NCI-H2107 treated with DMSO at 0.1 percent for 48 hours (cell line): ENCODE measurements at regions not wholly inside any gene's neighbourhood (a gene's known extent, or its start where the extent isn't known, plus 50 kb on each side); places are given as distances from the start of the nearest gene placed in this dataset.
"Not testable (repeated sequence)": the region's sequence is repeated elsewhere in the genome, so short reads cannot be mapped to it uniquely, and the experiment has no call there.

Source experiments
- DNase-seq: peaks from one replicate; lab custom pipeline; 2025; ENCODE audit not compliant: unreplicated experiment; lab: John Stamatoyannopoulos, UW

DNA sequence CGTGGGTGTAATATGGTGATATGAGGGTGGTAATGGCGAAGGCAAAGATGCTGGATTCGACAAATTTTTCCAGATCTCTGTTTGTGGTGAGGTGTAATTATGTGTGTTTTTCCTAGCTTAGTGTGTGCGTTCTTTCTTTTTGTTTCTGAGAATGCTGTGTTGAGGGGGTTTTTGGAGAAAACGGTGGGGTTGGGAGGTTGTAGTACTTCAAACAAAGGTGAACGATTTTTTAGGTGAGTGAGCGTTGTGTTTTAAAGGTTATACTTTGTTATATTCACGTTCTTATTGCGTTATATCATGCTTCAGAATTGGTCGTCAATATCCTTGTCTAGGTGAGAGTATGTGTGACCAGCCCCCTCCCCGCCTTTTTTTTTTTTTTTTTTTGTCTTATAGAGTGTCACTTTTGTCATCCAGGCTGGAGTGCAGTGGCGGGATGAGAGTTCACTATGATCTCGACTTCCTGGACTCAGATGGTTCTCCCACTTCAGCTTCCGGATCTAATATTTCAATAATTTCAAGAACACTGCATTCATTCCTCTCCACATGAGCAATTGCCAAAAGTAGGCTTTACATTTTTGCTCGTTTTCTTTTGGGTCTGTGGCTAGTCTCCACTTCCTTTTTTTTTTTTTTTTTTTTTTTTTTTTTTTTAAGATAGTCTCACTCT lies 82.2 kb upstream of the RNU2-1 start:
- DNase-seq, result no peak

- no peak for DNase-seq
Observed at GRCh38 chr17:43315369-43315768, 81.6 kb upstream of the RNU2-1 start.

DNA sequence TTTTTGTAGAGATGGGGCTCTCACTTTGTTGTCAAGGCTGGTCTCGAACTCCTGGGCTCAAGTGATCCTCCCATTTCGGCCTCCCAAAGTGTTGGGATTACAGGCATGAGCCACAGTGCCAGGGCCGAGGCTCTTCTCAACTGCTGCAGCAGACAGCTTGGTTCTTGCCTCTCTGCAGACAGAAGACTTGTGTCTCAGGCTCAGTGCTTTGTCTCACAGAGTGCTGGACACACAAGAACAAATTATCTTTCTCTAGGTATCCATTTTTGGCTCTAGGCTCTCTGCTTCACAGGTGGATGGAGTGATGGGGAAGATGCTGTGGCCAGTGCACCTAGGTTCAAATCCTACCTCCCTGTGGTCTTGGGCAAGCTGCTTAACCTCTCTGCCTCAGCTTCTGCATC lies 80.8 kb upstream of the RNU2-1 start:
- no peak for DNase-seq

GRCh38 chr17:43312011-43312410 lies 78.2 kb upstream of the RNU2-1 start:
- no peak for DNase-seq

GRCh38 chr17:43309505-43310332 lies 75.9 kb upstream of the RNU2-1 start:
- no peak for DNase-seq

- no peak for DNase-seq
Observed at GRCh38 chr17:43308999-43309398, 75.2 kb upstream of the RNU2-1 start.

DNA sequence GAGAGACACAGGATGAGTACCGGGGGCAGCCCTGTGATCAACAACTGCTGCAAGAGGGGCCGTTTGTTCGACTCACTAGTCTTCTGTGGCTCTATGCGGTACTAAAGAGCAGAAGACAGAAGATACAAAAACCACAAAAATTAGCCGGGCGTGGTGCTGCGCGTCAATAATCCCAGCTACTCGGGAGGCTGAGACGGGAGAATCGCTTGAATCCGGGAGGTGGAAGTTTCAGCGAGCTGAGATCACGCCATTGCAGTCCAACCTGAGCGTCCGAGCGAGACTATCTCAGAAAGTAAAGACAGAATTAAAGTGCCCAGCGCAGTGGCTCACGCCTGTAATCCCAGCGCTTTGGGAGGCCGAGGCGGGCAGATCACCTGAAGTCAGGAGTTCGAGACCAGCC lies 71.0 kb upstream of the RNU2-1 start:
- DNase-seq, result not testable (repeated sequence)

DNA sequence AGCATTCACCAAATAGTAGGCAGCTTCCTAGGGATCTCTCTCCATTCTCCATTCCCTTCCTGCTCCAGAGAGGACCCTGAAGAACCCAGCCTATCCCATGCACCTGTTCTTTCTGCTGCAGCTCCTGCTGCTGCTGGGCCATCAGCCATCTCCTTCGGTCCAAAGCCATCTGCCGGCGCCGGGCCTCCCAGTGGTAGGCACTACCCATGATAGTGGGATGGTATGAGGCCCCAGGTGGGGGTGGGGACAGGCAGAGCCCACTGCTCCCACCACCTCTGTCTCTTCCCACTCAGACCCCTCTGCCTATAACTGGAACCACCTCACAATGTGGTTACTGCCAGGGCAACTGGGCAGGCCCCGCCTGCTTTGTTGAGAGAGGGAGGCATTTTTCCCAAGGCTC lies 69.3 kb upstream of the RNU2-1 start:
- DNase-seq, result not testable (repeated sequence)

GRCh38 chr17:43299300-43300076 lies 65.7 kb upstream of the RNU2-1 start:
- DNase-seq, result not testable (repeated sequence)

- not testable (repeated sequence) for DNase-seq
Observed at GRCh38 chr17:43289670-43290069, 55.9 kb upstream of the RNU2-1 start.

DNA sequence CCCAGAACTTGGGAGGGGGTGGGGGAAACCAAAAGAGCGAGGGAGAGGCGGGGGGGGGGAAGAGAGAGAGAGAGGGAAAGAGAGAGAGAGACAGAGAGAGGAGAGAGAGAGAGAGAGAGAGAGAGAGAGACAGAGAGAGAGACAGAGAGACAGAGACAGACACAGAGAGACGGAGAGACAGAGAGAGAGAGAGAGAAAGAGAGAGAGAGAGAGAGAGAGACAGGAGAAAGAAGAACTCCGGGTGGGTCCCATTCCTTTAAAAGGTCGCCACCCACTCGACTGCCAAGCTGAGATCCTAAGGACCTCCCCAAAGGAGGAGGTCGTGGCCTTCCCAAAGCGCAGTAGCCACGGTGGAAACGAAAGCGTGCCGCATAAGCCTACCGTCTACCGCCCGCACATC lies 49.8 kb upstream of the RNU2-1 start:
- DNase-seq, result not testable (repeated sequence)
